PC-3 (cell line): ENCODE measurements at regions not wholly inside any gene's neighbourhood (a gene's known extent, or its start where the extent isn't known, plus 50 kb on each side); places are given as distances from the start of the nearest gene placed in this dataset.

Experiments used
- ATAC-seq: fragments of 200-7000 bp; cut with Tn5 transposase; 2 replicates; pipeline ENCODE4 v1.9.1; 2020; ENCODE audit warnings: mild to moderate bottlenecking, moderate library complexity
- BruUV-seq: library from RNA; stranded (reverse); fragments of 400-500 nt; replicated peaks from 2 replicates; lab custom pipeline; 2021; lab: Mats Ljungman, UMichigan
- CTCF ChIA-PET: fragments of 300-600 bp; sonication (Branson Sonifier 250); formaldehyde crosslinking; loops from one replicate; lab custom pipeline; 2022; ENCODE audit warnings: antibody characterized with exemption; lab: Charles Lee
- POLR2A ChIA-PET: fragments of 300-600 bp; sonication (Branson Sonifier 250); formaldehyde crosslinking; loops from one replicate; lab custom pipeline; 2022; ENCODE audit warnings: antibody characterized with exemption; ENCODE audit not compliant: unreplicated experiment; lab: Charles Lee
- DNase-seq: peaks from one replicate; pipeline ENCODE4 v3.0.0-alpha.2; 2015
- H2AFZ ChIP-seq: fragments of 300-600 bp; sonication (generic); 2 replicates; pipeline ENCODE4 v1.6.0; 2016; ENCODE audit warnings: antibody characterized with exemption, low read length
- H3F3A ChIP-seq: fragments of 300-600 bp; sonication (generic); one replicate; pipeline ENCODE4 v1.6.0; 2017; ENCODE audit warnings: antibody characterized with exemption, low read length, control low read depth, mild to moderate bottlenecking; ENCODE audit not compliant: unreplicated experiment
- H3K27ac ChIP-seq: fragments of 300-600 bp; sonication (generic); 2 replicates; pipeline ENCODE4 v1.5.1; 2016; ENCODE audit warnings: mild to moderate bottlenecking, low read length
- H3K27me3 ChIP-seq: fragments of 300-600 bp; sonication (generic); 2 replicates; pipeline ENCODE4 v1.6.1; 2016; ENCODE audit warnings: low read length, mixed read lengths
- H3K36me3 ChIP-seq: fragments of 300-600 bp; sonication (generic); 2 replicates; pipeline ENCODE4 v1.6.1; 2016; ENCODE audit warnings: low read depth, mixed run types, low read length, mixed read lengths
- H3K4me1 ChIP-seq: fragments of 300-600 bp; sonication (generic); 2 replicates; pipeline ENCODE4 v1.5.1; 2016; ENCODE audit warnings: low read length; ENCODE audit not compliant: insufficient read depth
- H3K4me2 ChIP-seq: fragments of 300-600 bp; sonication (generic); 2 replicates; pipeline ENCODE4 v1.6.0; 2016; ENCODE audit warnings: low read length
- H3K4me3 ChIP-seq: fragments of 300-600 bp; sonication (generic); 2 replicates; pipeline ENCODE4 v1.5.1; 2016; ENCODE audit warnings: mild to moderate bottlenecking, low read length, mixed read lengths
- H3K79me2 ChIP-seq: fragments of 300-600 bp; sonication (generic); 2 replicates; pipeline ENCODE4 v1.6.1; 2017; ENCODE audit warnings: low read length, mixed read lengths
- H3K9ac ChIP-seq: fragments of 300-600 bp; sonication (generic); 2 replicates; pipeline ENCODE4 v1.6.0; 2016; ENCODE audit warnings: mild to moderate bottlenecking, low read length
- H3K9me2 ChIP-seq: fragments of 300-600 bp; sonication (generic); replicated peaks from 2 replicates; pipeline ENCODE4 v1.6.1; 2016; ENCODE audit warnings: mixed run types, low read length, mixed read lengths
- H3K9me3 ChIP-seq: fragments of 300-600 bp; sonication (generic); 2 replicates; pipeline ENCODE4 v1.6.1; 2016; ENCODE audit warnings: low read length, mixed read lengths
- H4K20me1 ChIP-seq: fragments of 300-600 bp; sonication (generic); 2 replicates; pipeline ENCODE4 v1.6.1; 2016; ENCODE audit warnings: low read length, mixed read lengths
- CTCF ChIP-seq: fragments of 300-600 bp; sonication (generic); conservative IDR thresholded peaks from 2 replicates; pipeline ENCODE4 v1.5.1; 2017; ENCODE audit warnings: antibody characterized with exemption, low read depth, mild to moderate bottlenecking, low read length
- EZH2 ChIP-seq: fragments of 300-600 bp; sonication (generic); IDR thresholded peaks from one replicate; pipeline ENCODE4 v1.6.1; 2017; ENCODE audit warnings: antibody characterized with exemption, mild to moderate bottlenecking, low read length; ENCODE audit not compliant: unreplicated experiment
- EZH2phosphoT487 ChIP-seq: fragments of 300-600 bp; sonication (generic); IDR thresholded peaks from 2 replicates; pipeline ENCODE4 v1.6.1; 2018; ENCODE audit warnings: mild to moderate bottlenecking, antibody characterized with exemption, low read length, borderline replicate concordance
- intact Hi-C: fragments of 100-400 bp; cut with micrococcal nuclease; formaldehyde crosslinking; loops from 2 replicates; pipeline ENCODE4 v1.9.0; 2023

- no peaks in the 10 kb centered on the region for H3K79me2 ChIP-seq
- H3K4me2 ChIP-seq, result no peak overlapping the region
- ATAC-seq, result no peak
- no TSS peak for BruUV-seq
- H3K9me2 ChIP-seq, result no peaks in the 10 kb centered on the region
- H4K20me1 ChIP-seq, result no peaks in the 10 kb centered on the region
- POLR2A ChIA-PET, result interaction anchor here (0.6 kb wide), 1 partner anchor 988 kb away, joined by 3 read pairs; no protein-coding TSS in a partner anchor
- H3K27ac ChIP-seq, result no peak overlapping the region
- TF ChIP-seq EZH2, result no peak
- no peak for TF ChIP-seq CTCF
- TF ChIP-seq EZH2phosphoT487, result no peak
- intact Hi-C loops, result loop anchor here (5.0 to 10.0 kb wide), 4 partner anchors 415 to 1358 kb away; no protein-coding TSS in a partner anchor
- no peak for DNase-seq
- H3K9ac ChIP-seq, result no peak overlapping the region
- H3K9me3 ChIP-seq, result no peaks in the 10 kb centered on the region
- H2AFZ ChIP-seq, result no peak overlapping the region
- no peaks in the 10 kb centered on the region for H3K36me3 ChIP-seq
- no peaks in the 10 kb centered on the region for H3K27me3 ChIP-seq
- CTCF ChIA-PET, result no interaction called here
- H3K4me3 ChIP-seq, result no peak overlapping the region
- no peaks in the 10 kb centered on the region for H3F3A ChIP-seq
- no peaks in the 10 kb centered on the region for H3K4me1 ChIP-seq
Measured at GRCh38 chr20:11549172-11550103, 368.3 kb upstream of the BTBD3 start.

- TF ChIP-seq EZH2phosphoT487 (no peak), CTCF (no peak), EZH2 (no peak)
- DNase-seq, result no peak
- Histone ChIP-seq H3F3A (no peaks in the 10 kb centered on the region), H2AFZ (no peak overlapping the region), H3K4me1 (no peaks in the 10 kb centered on the region), H3K4me2 (no peak overlapping the region), H3K9ac (no peak overlapping the region), H3K36me3 (no peaks in the 10 kb centered on the region), H3K27me3 (no peaks in the 10 kb centered on the region), H3K79me2 (no peaks in the 10 kb centered on the region), H3K4me3 (no peak overlapping the region), H3K9me3 (no peaks in the 10 kb centered on the region), H4K20me1 (no peaks in the 10 kb centered on the region), H3K9me2 (no peaks in the 10 kb centered on the region), H3K27ac (no peak overlapping the region)
- POLR2A ChIA-PET, result no interaction called here
- intact Hi-C loops, result loop anchor here (5.0 kb wide), 1 partner anchor 1357 kb away; no protein-coding TSS in a partner anchor
- no TSS peak for BruUV-seq
- CTCF ChIA-PET, result no interaction called here
- no peak for ATAC-seq
Measured at GRCh38 chr20:11550657-11551338, 366.9 kb upstream of the BTBD3 start.
